ENCODE measurements at regions not wholly inside any gene's neighbourhood (a gene's known extent, or its start where the extent isn't known, plus 50 kb on each side); places are given as distances from the start of the nearest gene placed in this dataset.

- intact Hi-C loops (cut with DNase I), result no loop called here
- TF ChIP-seq EP300 (IDR thresholded peaks at IDR 0.05) (no peak), POLR2AphosphoS5 (IDR thresholded peaks at IDR 0.05) (no peak), CTCF (IDR thresholded peaks at IDR 0.05) (no peak), POLR2A (IDR thresholded peaks at IDR 0.05) (no peak)
- no peaks in the 10 kb centered on the region for H3K36me3 ChIP-seq
- DNase-seq, result no peak
- WGBS, 2 donors, result 84 to 85% methylated on average over 1 of the region's 1 CpG
- no peak overlapping the region for H3K4me3 ChIP-seq
- H3K27me3 ChIP-seq, result no peaks in the 10 kb centered on the region
- H3K4me1 ChIP-seq, result no peaks in the 10 kb centered on the region
- no peak overlapping the region for H3K27ac ChIP-seq
- H3K9me3 ChIP-seq, result no peaks in the 10 kb centered on the region
Observed at GRCh38 chr1:191662746-191663145, 495.5 kb upstream of the RGS18 start.

GRCh38 chr1:191668525-191668924 is 489.7 kb upstream of the RGS18 start:
- no peaks in the 10 kb centered on the region for H3K36me3 ChIP-seq
- no peak for DNase-seq
- H3K27me3 ChIP-seq, result no peaks in the 10 kb centered on the region
- no peaks in the 10 kb centered on the region for H3K4me1 ChIP-seq
- TF ChIP-seq POLR2AphosphoS5 (IDR thresholded peaks at IDR 0.05) (no peak), EP300 (IDR thresholded peaks at IDR 0.05) (no peak), POLR2A (IDR thresholded peaks at IDR 0.05) (no peak), CTCF (IDR thresholded peaks at IDR 0.05) (no peak)
- no peak overlapping the region for H3K4me3 ChIP-seq
- H3K27ac ChIP-seq, result no peak overlapping the region
- intact Hi-C loops (cut with DNase I), result no loop called here
- H3K9me3 ChIP-seq, result no peaks in the 10 kb centered on the region
- WGBS, 2 donors, result 84 to 87% methylated on average over 5 of the region's 5 CpGs

DNA sequence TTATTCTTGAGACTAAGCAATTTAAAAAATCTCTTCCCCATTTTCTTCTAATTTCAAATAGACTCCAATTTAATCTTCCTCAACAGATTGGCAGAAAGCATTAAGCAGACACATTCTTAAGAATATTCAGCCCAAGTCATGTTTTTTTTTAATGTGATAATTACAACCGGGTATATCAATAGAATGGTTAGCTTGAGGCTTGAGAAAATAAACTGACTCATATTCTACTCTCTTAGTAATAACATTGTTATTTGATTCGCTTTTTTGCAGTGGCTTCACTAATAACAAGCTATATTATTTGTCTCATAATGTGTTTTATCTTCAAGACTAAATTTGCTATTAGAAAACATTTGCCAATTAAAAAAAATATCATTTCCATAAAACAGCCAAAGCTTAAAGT is 488.6 kb upstream of the RGS18 start:
- H3K27me3 ChIP-seq, result no peaks in the 10 kb centered on the region
- no peak for TF ChIP-seq POLR2A (IDR thresholded peaks at IDR 0.05)
- TF ChIP-seq CTCF (IDR thresholded peaks at IDR 0.05), result no peak
- TF ChIP-seq POLR2AphosphoS5 (IDR thresholded peaks at IDR 0.05), result no peak
- no peak for TF ChIP-seq EP300 (IDR thresholded peaks at IDR 0.05)
- 76 to 89% methylated on average over 2 of the region's 2 CpGs for WGBS, 2 donors
- H3K4me3 ChIP-seq, result no peak overlapping the region
- H3K4me1 ChIP-seq, result peaks cover 0 to 7% (median 5%) of the 10 kb centered on the region in 4 donors
- DNase-seq, result no peak
- intact Hi-C loops (cut with DNase I), result no loop called here
- H3K27ac ChIP-seq, result no peak overlapping the region
- no peaks in the 10 kb centered on the region for H3K9me3 ChIP-seq
- H3K36me3 ChIP-seq, result no peaks in the 10 kb centered on the region

- H3K4me3 ChIP-seq, result no peak overlapping the region
- intact Hi-C loops (cut with DNase I), result no loop called here
- H3K27me3 ChIP-seq, result no peaks in the 10 kb centered on the region
- WGBS, 2 donors, result 89 to 90% methylated on average over 2 of the region's 2 CpGs
- H3K27ac ChIP-seq, result no peak overlapping the region
- TF ChIP-seq POLR2A (IDR thresholded peaks at IDR 0.05), result no peak
- TF ChIP-seq EP300 (IDR thresholded peaks at IDR 0.05), result no peak
- no peak for TF ChIP-seq POLR2AphosphoS5 (IDR thresholded peaks at IDR 0.05)
- DNase-seq, result no peak
- no peaks in the 10 kb centered on the region for H3K9me3 ChIP-seq
- H3K36me3 ChIP-seq, result no peaks in the 10 kb centered on the region
- H3K4me1 ChIP-seq, result peaks cover 0 to 21% (median 14%) of the 10 kb centered on the region in 4 donors
Observed at GRCh38 chr1:191671236-191671635, 487.0 kb upstream of the RGS18 start.

DNA sequence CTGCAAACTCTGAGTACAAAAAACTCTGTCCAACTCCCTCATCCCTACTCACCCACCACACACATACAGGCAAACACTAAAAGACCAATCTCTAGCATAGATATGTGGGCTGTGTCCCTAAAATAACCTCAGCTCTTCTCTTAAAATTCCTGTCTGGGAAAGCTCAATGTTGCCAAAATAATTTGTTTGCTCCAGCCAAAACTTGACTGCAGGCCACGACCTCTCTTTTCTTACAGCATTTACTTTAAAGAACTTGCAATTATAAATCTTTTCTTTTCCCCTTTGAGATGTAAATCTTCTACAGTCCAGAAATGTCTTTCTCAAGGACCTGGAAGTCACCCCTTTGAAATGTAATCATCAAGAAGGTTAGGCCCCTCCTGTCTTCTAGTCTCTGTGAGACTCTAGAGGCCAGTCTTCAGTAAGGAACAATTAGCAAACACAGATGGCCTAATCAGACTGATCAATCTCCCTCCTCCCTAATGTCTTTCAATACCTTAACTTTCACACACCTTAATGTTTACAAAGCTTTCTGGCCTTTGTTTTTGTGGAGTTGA is 483.6 kb upstream of the RGS18 start:
- H3K36me3 ChIP-seq, result no peaks in the 10 kb centered on the region
- no peaks in the 10 kb centered on the region for H3K27me3 ChIP-seq
- no peak for DNase-seq

More for the DNA sequence above, 483.6 kb upstream of the RGS18 start:
- Histone ChIP-seq H3K9me3 (no peaks in the 10 kb centered on the region), H3K27ac (peak overlapping the region in 1 of 4 donors; percentile 8), H3K4me1 (peaks cover 0 to 21% (median 14%) of the 10 kb centered on the region in 4 donors), H3K4me3 (no peak overlapping the region)
- 44 to 55% methylated on average over 1 of the region's 1 CpG for WGBS, 2 donors
- TF ChIP-seq EP300 (IDR thresholded peaks at IDR 0.05) (no peak), POLR2AphosphoS5 (IDR thresholded peaks at IDR 0.05) (peak in 1 of 4 donors; percentile 14), POLR2A (IDR thresholded peaks at IDR 0.05) (no peak), CTCF (IDR thresholded peaks at IDR 0.05) (no peak)
- intact Hi-C loops (cut with DNase I), result no loop called here
